PC-3 (cell line): ENCODE measurements at regions not wholly inside any gene's neighbourhood (a gene's known extent, or its start where the extent isn't known, plus 50 kb on each side); places are given as distances from the start of the nearest gene placed in this dataset.

Experiments
- ATAC-seq: fragments of 200-7000 bp; cut with Tn5 transposase; 2 replicates; pipeline ENCODE4 v1.9.1; 2020; ENCODE audit warnings: mild to moderate bottlenecking, moderate library complexity
- BruUV-seq: library from RNA; stranded (reverse); fragments of 400-500 nt; replicated peaks from 2 replicates; lab custom pipeline; 2021; lab: Mats Ljungman, UMichigan
- CTCF ChIA-PET: fragments of 300-600 bp; sonication (Branson Sonifier 250); formaldehyde crosslinking; loops from one replicate; lab custom pipeline; 2022; ENCODE audit warnings: antibody characterized with exemption; lab: Charles Lee
- POLR2A ChIA-PET: fragments of 300-600 bp; sonication (Branson Sonifier 250); formaldehyde crosslinking; loops from one replicate; lab custom pipeline; 2022; ENCODE audit warnings: antibody characterized with exemption; ENCODE audit not compliant: unreplicated experiment; lab: Charles Lee
- DNase-seq: peaks from one replicate; pipeline ENCODE4 v3.0.0-alpha.2; 2015
- H2AFZ ChIP-seq: fragments of 300-600 bp; sonication (generic); 2 replicates; pipeline ENCODE4 v1.6.0; 2016; ENCODE audit warnings: antibody characterized with exemption, low read length
- H3F3A ChIP-seq: fragments of 300-600 bp; sonication (generic); one replicate; pipeline ENCODE4 v1.6.0; 2017; ENCODE audit warnings: antibody characterized with exemption, low read length, control low read depth, mild to moderate bottlenecking; ENCODE audit not compliant: unreplicated experiment
- H3K27ac ChIP-seq: fragments of 300-600 bp; sonication (generic); 2 replicates; pipeline ENCODE4 v1.5.1; 2016; ENCODE audit warnings: mild to moderate bottlenecking, low read length
- H3K27me3 ChIP-seq: fragments of 300-600 bp; sonication (generic); 2 replicates; pipeline ENCODE4 v1.6.1; 2016; ENCODE audit warnings: low read length, mixed read lengths
- H3K36me3 ChIP-seq: fragments of 300-600 bp; sonication (generic); 2 replicates; pipeline ENCODE4 v1.6.1; 2016; ENCODE audit warnings: low read depth, mixed run types, low read length, mixed read lengths
- H3K4me1 ChIP-seq: fragments of 300-600 bp; sonication (generic); 2 replicates; pipeline ENCODE4 v1.5.1; 2016; ENCODE audit warnings: low read length; ENCODE audit not compliant: insufficient read depth
- H3K4me2 ChIP-seq: fragments of 300-600 bp; sonication (generic); 2 replicates; pipeline ENCODE4 v1.6.0; 2016; ENCODE audit warnings: low read length
- H3K4me3 ChIP-seq: fragments of 300-600 bp; sonication (generic); 2 replicates; pipeline ENCODE4 v1.5.1; 2016; ENCODE audit warnings: mild to moderate bottlenecking, low read length, mixed read lengths
- H3K79me2 ChIP-seq: fragments of 300-600 bp; sonication (generic); 2 replicates; pipeline ENCODE4 v1.6.1; 2017; ENCODE audit warnings: low read length, mixed read lengths
- H3K9ac ChIP-seq: fragments of 300-600 bp; sonication (generic); 2 replicates; pipeline ENCODE4 v1.6.0; 2016; ENCODE audit warnings: mild to moderate bottlenecking, low read length
- H3K9me2 ChIP-seq: fragments of 300-600 bp; sonication (generic); replicated peaks from 2 replicates; pipeline ENCODE4 v1.6.1; 2016; ENCODE audit warnings: mixed run types, low read length, mixed read lengths
- H3K9me3 ChIP-seq: fragments of 300-600 bp; sonication (generic); 2 replicates; pipeline ENCODE4 v1.6.1; 2016; ENCODE audit warnings: low read length, mixed read lengths
- H4K20me1 ChIP-seq: fragments of 300-600 bp; sonication (generic); 2 replicates; pipeline ENCODE4 v1.6.1; 2016; ENCODE audit warnings: low read length, mixed read lengths
- CTCF ChIP-seq: fragments of 300-600 bp; sonication (generic); conservative IDR thresholded peaks from 2 replicates; pipeline ENCODE4 v1.5.1; 2017; ENCODE audit warnings: antibody characterized with exemption, low read depth, mild to moderate bottlenecking, low read length
- EZH2 ChIP-seq: fragments of 300-600 bp; sonication (generic); IDR thresholded peaks from one replicate; pipeline ENCODE4 v1.6.1; 2017; ENCODE audit warnings: antibody characterized with exemption, mild to moderate bottlenecking, low read length; ENCODE audit not compliant: unreplicated experiment
- EZH2phosphoT487 ChIP-seq: fragments of 300-600 bp; sonication (generic); IDR thresholded peaks from 2 replicates; pipeline ENCODE4 v1.6.1; 2018; ENCODE audit warnings: mild to moderate bottlenecking, antibody characterized with exemption, low read length, borderline replicate concordance
- intact Hi-C: fragments of 100-400 bp; cut with micrococcal nuclease; formaldehyde crosslinking; loops from 2 replicates; pipeline ENCODE4 v1.9.0; 2023

- no peaks in the 10 kb centered on the region for H3F3A ChIP-seq
- no peak overlapping the region for H3K27ac ChIP-seq
- no peak overlapping the region for H3K9ac ChIP-seq
- no peaks in the 10 kb centered on the region for H3K79me2 ChIP-seq
- peaks cover 51% of the 10 kb centered on the region for H3K27me3 ChIP-seq
- no peak overlapping the region for H3K4me2 ChIP-seq
- DNase-seq: no peak
- H3K4me1 ChIP-seq: no peaks in the 10 kb centered on the region
- H3K4me3 ChIP-seq: no peak overlapping the region
- intact Hi-C loops: no loop called here
- H4K20me1 ChIP-seq: no peaks in the 10 kb centered on the region
- ChIA-PET CTCF (no interaction called here), POLR2A (no interaction called here)
- H3K36me3 ChIP-seq: no peaks in the 10 kb centered on the region
- no peak overlapping the region for H2AFZ ChIP-seq
- ATAC-seq: no peak
- H3K9me2 ChIP-seq: no peaks in the 10 kb centered on the region
- TF ChIP-seq EZH2: no peak
- no peak for TF ChIP-seq CTCF
- no peak for TF ChIP-seq EZH2phosphoT487
- no TSS peak for BruUV-seq
- no peaks in the 10 kb centered on the region for H3K9me3 ChIP-seq
These were observed 855.5 kb upstream of the SALL3 start for GRCh38 chr18:78123926-78124797.

GRCh38 chr18:78125206-78125896 lies 854.3 kb upstream of the SALL3 start:
- no peaks in the 10 kb centered on the region for H3K79me2 ChIP-seq
- no peak overlapping the region for H3K4me2 ChIP-seq
- peaks cover 59% of the 10 kb centered on the region for H3K27me3 ChIP-seq
- TF ChIP-seq EZH2phosphoT487 (no peak), CTCF (no peak), EZH2 (no peak)
- H3K9me3 ChIP-seq: no peaks in the 10 kb centered on the region
- H3K4me3 ChIP-seq: no peak overlapping the region
- no peak overlapping the region for H2AFZ ChIP-seq
- H3K9ac ChIP-seq: no peak overlapping the region
- ChIA-PET CTCF (no interaction called here), POLR2A (no interaction called here)
- H3K27ac ChIP-seq: no peak overlapping the region
- H3K36me3 ChIP-seq: no peaks in the 10 kb centered on the region
- no TSS peak for BruUV-seq
- H3K9me2 ChIP-seq: no peaks in the 10 kb centered on the region
- intact Hi-C loops: no loop called here
- H4K20me1 ChIP-seq: no peaks in the 10 kb centered on the region
- H3K4me1 ChIP-seq: no peaks in the 10 kb centered on the region
- DNase-seq (no peak), ATAC-seq (no peak)
- no peaks in the 10 kb centered on the region for H3F3A ChIP-seq

- intact Hi-C loops: no loop called here
- ChIA-PET POLR2A (no interaction called here), CTCF (no interaction called here)
- no peak overlapping the region for H2AFZ ChIP-seq
- no peaks in the 10 kb centered on the region for H3K9me2 ChIP-seq
- H3K4me2 ChIP-seq: no peak overlapping the region
- no peaks in the 10 kb centered on the region for H3K4me1 ChIP-seq
- no peaks in the 10 kb centered on the region for H3K9me3 ChIP-seq
- DNase-seq (no peak), ATAC-seq (no peak)
- H3K9ac ChIP-seq: no peak overlapping the region
- no peaks in the 10 kb centered on the region for H3F3A ChIP-seq
- no TSS peak for BruUV-seq
- H3K4me3 ChIP-seq: no peak overlapping the region
- no peaks in the 10 kb centered on the region for H3K79me2 ChIP-seq
- peaks cover 63% of the 10 kb centered on the region for H3K27me3 ChIP-seq
- H4K20me1 ChIP-seq: no peaks in the 10 kb centered on the region
- no peak overlapping the region for H3K27ac ChIP-seq
- TF ChIP-seq EZH2phosphoT487 (no peak), CTCF (no peak), EZH2 (no peak)
- H3K36me3 ChIP-seq: no peaks in the 10 kb centered on the region
These were observed 853.5 kb upstream of the SALL3 start for GRCh38 chr18:78126106-78126505.
